Small intestine (tissue), 7 donors: ENCODE measurements at regions not wholly inside any gene's neighbourhood (a gene's known extent, or its start where the extent isn't known, plus 50 kb on each side); places are given as distances from the start of the nearest gene placed in this dataset.

Experiments used
- DNase-seq, 2 donors: peaks; one replicate each; pipeline versions ENCODE4 v3.0.0 to v3.0.0-alpha.2; 2013
- FAIRE-seq: peaks from 2 replicates; lab custom pipeline; 2012; peaks lifted over from hg19 to GRCh38; lab: Jason Lieb, UNC
- H3K27ac ChIP-seq, 3 donors: one replicate each; pipeline ENCODE4 v1.5.1; 2013; ENCODE audit warnings: low read length in 2 of 3, mild to moderate bottlenecking in 2 of 3, control low read depth in 1 of 3, inconsistent platforms in 1 of 3, low read depth in 1 of 3, moderate library complexity in 1 of 3
- H3K27me3 ChIP-seq, 3 donors: one replicate each; pipeline ENCODE4 v1.6.1; 2013; ENCODE audit warnings: low read length in 3 of 3, inconsistent platforms in 1 of 3; ENCODE audit not compliant: control insufficient read depth in 3 of 3, insufficient read depth in 3 of 3
- H3K36me3 ChIP-seq, 3 donors: one replicate each; pipeline ENCODE4 v1.6.1; 2013; ENCODE audit warnings: low read length in 3 of 3, inconsistent platforms in 1 of 3, low read depth in 1 of 3, mild to moderate bottlenecking in 1 of 3, moderate library complexity in 1 of 3; ENCODE audit not compliant: control insufficient read depth in 3 of 3, insufficient read depth in 2 of 3
- H3K4me1 ChIP-seq, 3 donors: one replicate each; pipeline ENCODE4 v1.6.1; 2013; ENCODE audit warnings: low read length in 2 of 3, inconsistent platforms in 1 of 3, low read depth in 1 of 3, mild to moderate bottlenecking in 1 of 3, moderate library complexity in 1 of 3; ENCODE audit not compliant: control insufficient read depth in 3 of 3, insufficient read depth in 2 of 3
- H3K4me3 ChIP-seq, 3 donors: one replicate each; pipeline ENCODE4 v1.5.1; 2013; ENCODE audit warnings: low read length in 3 of 3, control low read depth in 1 of 3, inconsistent platforms in 1 of 3, low read depth in 1 of 3, mild to moderate bottlenecking in 1 of 3, moderate library complexity in 1 of 3
- H3K9me3 ChIP-seq, 2 donors: one replicate each; pipeline ENCODE4 v1.6.1; 2013; ENCODE audit warnings: low read depth in 1 of 2, low read length in 1 of 2; ENCODE audit not compliant: control insufficient read depth in 2 of 2, insufficient read depth in 1 of 2
- WGBS, 3 donors: extraction: QIAGEN DNeasy Blood & Tissue Kit; methylation state at CpG; one replicate each; pipeline ENCODE4 v1.1.7; 2013; 5-methylcytosine and 5-hydroxymethylcytosine counted together
- donor health status: healthy with polysubstance abuse.
- donor health status: control.
- donor health status: control.
- donor health status: Bipolar disorder and iron deficiency.
- donor health status: healthy.

GRCh38 chr6:82033631-82034211, 213.8 kb downstream of the IBTK start:
- 60 to 79% (median 64%) methylated on average over 3 of the region's 3 CpGs for WGBS, 3 donors
- no peak overlapping the region for H3K27ac ChIP-seq
- H3K4me1 ChIP-seq, result no peaks in the 10 kb centered on the region
- no peaks in the 10 kb centered on the region for H3K36me3 ChIP-seq
- no peak for DNase-seq
- no peaks in the 10 kb centered on the region for H3K27me3 ChIP-seq
- no peaks in the 10 kb centered on the region for H3K9me3 ChIP-seq
- no peak for FAIRE-seq
- no peak overlapping the region for H3K4me3 ChIP-seq

- Histone ChIP-seq H3K27me3 (no peaks in the 10 kb centered on the region), H3K9me3 (no peaks in the 10 kb centered on the region), H3K4me3 (no peak overlapping the region), H3K27ac (no peak overlapping the region), H3K36me3 (no peaks in the 10 kb centered on the region), H3K4me1 (no peaks in the 10 kb centered on the region)
- DNase-seq, result no peak
- FAIRE-seq, result no peak
These were observed 215.1 kb downstream of the IBTK start for GRCh38 chr6:82032444-82032843.

- Histone ChIP-seq H3K9me3 (no peaks in the 10 kb centered on the region), H3K27me3 (no peaks in the 10 kb centered on the region), H3K4me1 (no peaks in the 10 kb centered on the region), H3K36me3 (no peaks in the 10 kb centered on the region), H3K4me3 (no peak overlapping the region), H3K27ac (no peak overlapping the region)
- WGBS, 3 donors, result 57 to 59% (median 58%) methylated on average over 2 of the region's 2 CpGs
- DNase-seq (no peak), FAIRE-seq (no peak)
These were observed 216.6 kb downstream of the IBTK start for GRCh38 chr6:82030761-82031503.

- H3K27ac ChIP-seq, result no peak overlapping the region
- no peak for DNase-seq
- 73 to 87% (median 73%) methylated on average over 2 of the region's 2 CpGs for WGBS, 3 donors
- no peaks in the 10 kb centered on the region for H3K36me3 ChIP-seq
- no peaks in the 10 kb centered on the region for H3K4me1 ChIP-seq
- no peaks in the 10 kb centered on the region for H3K9me3 ChIP-seq
- FAIRE-seq, result no peak
- no peak overlapping the region for H3K4me3 ChIP-seq
- H3K27me3 ChIP-seq, result no peaks in the 10 kb centered on the region
These were observed 217.2 kb downstream of the IBTK start for GRCh38 chr6:82030301-82030700.

- FAIRE-seq (no peak), DNase-seq (no peak)
- Histone ChIP-seq H3K4me3 (no peak overlapping the region), H3K27me3 (no peaks in the 10 kb centered on the region), H3K36me3 (no peaks in the 10 kb centered on the region), H3K9me3 (no peaks in the 10 kb centered on the region), H3K4me1 (peaks cover 0 to 6% (median 0%) of the 10 kb centered on the region in 3 donors), H3K27ac (no peak overlapping the region)
- 75 to 96% (median 87%) methylated on average over 1 of the region's 1 CpG for WGBS, 3 donors
These were observed 222.3 kb downstream of the IBTK start for GRCh38 chr6:82025271-82025670.

- no peaks in the 10 kb centered on the region for H3K27me3 ChIP-seq
- 37 to 71% (median 60%) methylated on average over 2 of the region's 2 CpGs for WGBS, 3 donors
- H3K4me1 ChIP-seq, result peaks cover 0 to 9% (median 0%) of the 10 kb centered on the region in 3 donors
- H3K4me3 ChIP-seq, result no peak overlapping the region
- no peaks in the 10 kb centered on the region for H3K36me3 ChIP-seq
- peak overlapping the region in 1 of 3 donors; percentile 68 for H3K27ac ChIP-seq
- FAIRE-seq, result no peak
- no peaks in the 10 kb centered on the region for H3K9me3 ChIP-seq
- DNase-seq, result peak; percentile 75 to 84
These were observed 224.9 kb downstream of the IBTK start for GRCh38 chr6:82022614-82023129.

GRCh38 chr6:82017773-82018172, 229.8 kb downstream of the IBTK start:
- H3K27ac ChIP-seq, result peak overlapping the region in 1 of 3 donors; percentile 52
- H3K36me3 ChIP-seq, result no peaks in the 10 kb centered on the region
- H3K4me1 ChIP-seq, result peaks cover 0 to 7% (median 0%) of the 10 kb centered on the region in 3 donors
- H3K27me3 ChIP-seq, result no peaks in the 10 kb centered on the region
- 86 to 94% (median 86%) methylated on average over 3 of the region's 3 CpGs for WGBS, 3 donors
- FAIRE-seq, result no peak
- DNase-seq, result no peak
- H3K9me3 ChIP-seq, result no peaks in the 10 kb centered on the region
- H3K4me3 ChIP-seq, result no peak overlapping the region

GRCh38 chr6:82017288-82017687, 230.3 kb downstream of the IBTK start:
- H3K27ac ChIP-seq, result peak overlapping the region in 1 of 3 donors; percentile 52
- no peaks in the 10 kb centered on the region for H3K27me3 ChIP-seq
- H3K4me1 ChIP-seq, result peaks cover 0 to 6% (median 0%) of the 10 kb centered on the region in 3 donors
- no peaks in the 10 kb centered on the region for H3K36me3 ChIP-seq
- DNase-seq (peak; percentile 6 to 91), FAIRE-seq (no peak)
- no peaks in the 10 kb centered on the region for H3K9me3 ChIP-seq
- H3K4me3 ChIP-seq, result no peak overlapping the region
